ENCODE measurements at regions not wholly inside any gene's neighbourhood (a gene's known extent, or its start where the extent isn't known, plus 50 kb on each side); places are given as distances from the start of the nearest gene placed in this dataset.

GRCh38 chr12:124168016-124168786 is 126.7 kb upstream of the RFLNA start:
- H3K27ac Mint-ChIP-seq (ENCODE audit: unreplicated experiment) = no peak overlapping the region
- no peak for TF ChIP-seq CTCF (conservative IDR thresholded peaks at IDR 0.05)
- H3K4me3 Mint-ChIP-seq = no peak overlapping the region
- no peaks in the 10 kb centered on the region for H3K27me3 Mint-ChIP-seq (ENCODE audit: low read depth)
- no peak for DNase-seq (ENCODE audit: low read depth, low spot score)
- H3K9me3 Mint-ChIP-seq = peaks cover 4% of the 10 kb centered on the region
- no peaks in the 10 kb centered on the region for H3K4me1 Mint-ChIP-seq
- H3K36me3 Mint-ChIP-seq (ENCODE audit: low read depth) = no peaks in the 10 kb centered on the region

- Mint-ChIP-seq H3K27me3 (ENCODE audit: low read depth) (no peaks in the 10 kb centered on the region), H3K9me3 (peaks cover 4% of the 10 kb centered on the region), H3K36me3 (ENCODE audit: low read depth) (no peaks in the 10 kb centered on the region), H3K27ac (ENCODE audit: unreplicated experiment) (no peak overlapping the region), H3K4me3 (no peak overlapping the region), H3K4me1 (no peaks in the 10 kb centered on the region)
- TF ChIP-seq CTCF (conservative IDR thresholded peaks at IDR 0.05) = no peak
- DNase-seq (ENCODE audit: low read depth, low spot score) = no peak
Observed at GRCh38 chr12:124169577-124170284, 125.2 kb upstream of the RFLNA start.

- Mint-ChIP-seq H3K27ac (ENCODE audit: unreplicated experiment) (no peak overlapping the region), H3K36me3 (ENCODE audit: low read depth) (no peaks in the 10 kb centered on the region), H3K9me3 (no peaks in the 10 kb centered on the region), H3K4me3 (no peak overlapping the region), H3K4me1 (no peaks in the 10 kb centered on the region), H3K27me3 (ENCODE audit: low read depth) (no peaks in the 10 kb centered on the region)
- no peak for DNase-seq (ENCODE audit: low read depth, low spot score)
- TF ChIP-seq CTCF (conservative IDR thresholded peaks at IDR 0.05) = no peak
Observed at GRCh38 chr12:124170760-124171159, 124.1 kb upstream of the RFLNA start.

GRCh38 chr12:124171231-124171979 is 123.5 kb upstream of the RFLNA start:
- Mint-ChIP-seq H3K4me3 (no peak overlapping the region), H3K27me3 (ENCODE audit: low read depth) (no peaks in the 10 kb centered on the region), H3K4me1 (no peaks in the 10 kb centered on the region), H3K27ac (ENCODE audit: unreplicated experiment) (no peak overlapping the region), H3K36me3 (ENCODE audit: low read depth) (no peaks in the 10 kb centered on the region), H3K9me3 (no peaks in the 10 kb centered on the region)
- DNase-seq (ENCODE audit: low read depth, low spot score) = no peak
- TF ChIP-seq CTCF (conservative IDR thresholded peaks at IDR 0.05) = no peak

- no peak overlapping the region for H3K27ac Mint-ChIP-seq (ENCODE audit: unreplicated experiment)
- H3K4me3 Mint-ChIP-seq = no peak overlapping the region
- no peaks in the 10 kb centered on the region for H3K36me3 Mint-ChIP-seq (ENCODE audit: low read depth)
- no peaks in the 10 kb centered on the region for H3K4me1 Mint-ChIP-seq
- no peak for DNase-seq (ENCODE audit: low read depth, low spot score)
- H3K9me3 Mint-ChIP-seq = no peaks in the 10 kb centered on the region
- no peaks in the 10 kb centered on the region for H3K27me3 Mint-ChIP-seq (ENCODE audit: low read depth)
- no peak for TF ChIP-seq CTCF (conservative IDR thresholded peaks at IDR 0.05)
Observed at GRCh38 chr12:124172636-124173035, 122.3 kb upstream of the RFLNA start.

Measured in neural crest cell (in vitro differentiated cells).